Mesodermal cell (in vitro differentiated cells): ENCODE measurements at regions not wholly inside any gene's neighbourhood (a gene's known extent, or its start where the extent isn't known, plus 50 kb on each side); places are given as distances from the start of the nearest gene placed in this dataset.
"Not testable (repeated sequence)": the region's sequence is repeated elsewhere in the genome, so short reads cannot be mapped to it uniquely, and the experiment has no call there.

Experiments used
- H3K27ac ChIP-seq: 2 replicates; pipeline ENCODE4 v1.7.0; 2013; ENCODE audit warnings: mild to moderate bottlenecking, low read depth, low read length, moderate library complexity; ENCODE audit not compliant: severe bottlenecking
- H3K36me3 ChIP-seq: 2 replicates; pipeline ENCODE4 v1.7.1; 2013; ENCODE audit warnings: mild to moderate bottlenecking, low read length, moderate library complexity; ENCODE audit not compliant: control insufficient read depth, insufficient read depth
- H3K4me1 ChIP-seq: one replicate; pipeline ENCODE4 v1.7.1; 2013; ENCODE audit warnings: mild to moderate bottlenecking, low read length; ENCODE audit not compliant: insufficient read depth, control insufficient read depth, poor library complexity, severe bottlenecking
- H3K4me3 ChIP-seq: 2 replicates; pipeline ENCODE4 v1.7.0; 2013; ENCODE audit warnings: low read length, control low read depth, mild to moderate bottlenecking; ENCODE audit not compliant: insufficient read depth, poor library complexity, severe bottlenecking; ENCODE audit errors: extremely low read depth
- H3K9me3 ChIP-seq: 2 replicates; pipeline ENCODE4 v1.7.1; 2013; ENCODE audit warnings: mild to moderate bottlenecking, low read length, moderate library complexity; ENCODE audit not compliant: control insufficient read depth
- WGBS, 2 experiments: methylation state at CpG; one replicate each; pipeline ENCODE4 v1.1.5; 2013; ENCODE audit warnings: missing lambda C conversion rate in 2 of 2; ENCODE audit not compliant: insufficient coverage in 2 of 2; 5-methylcytosine and 5-hydroxymethylcytosine counted together

- Histone ChIP-seq H3K9me3 (no peaks in the 10 kb centered on the region), H3K36me3 (no peaks in the 10 kb centered on the region), H3K4me3 (no peak overlapping the region), H3K27ac (no peak overlapping the region), H3K4me1 (no peaks in the 10 kb centered on the region)
Measured at GRCh38 chr13:93007928-93008327, 218.7 kb upstream of the GPC6 start.

GRCh38 chr13:93017493-93018112, 209.0 kb upstream of the GPC6 start:
- H3K4me3 ChIP-seq, result no peak overlapping the region
- no peaks in the 10 kb centered on the region for H3K36me3 ChIP-seq
- no peak overlapping the region for H3K27ac ChIP-seq
- no CpG with 5 or more reads among the region's 1 CpG for WGBS, 2 experiments
- H3K4me1 ChIP-seq, result no peaks in the 10 kb centered on the region
- H3K9me3 ChIP-seq, result peaks cover 3% of the 10 kb centered on the region

- H3K36me3 ChIP-seq, result no peaks in the 10 kb centered on the region
- no peak overlapping the region for H3K4me3 ChIP-seq
- H3K9me3 ChIP-seq, result peaks cover under 1% of the 10 kb centered on the region
- WGBS, 2 experiments, result no CpG with 5 or more reads among the region's 1 CpG
- H3K27ac ChIP-seq, result no peak overlapping the region
- H3K4me1 ChIP-seq, result no peaks in the 10 kb centered on the region
Measured at GRCh38 chr13:93023929-93024328, 202.7 kb upstream of the GPC6 start.

GRCh38 chr13:93025984-93026383, 200.6 kb upstream of the GPC6 start:
- Histone ChIP-seq H3K9me3 (no peaks in the 10 kb centered on the region), H3K36me3 (no peaks in the 10 kb centered on the region), H3K27ac (no peak overlapping the region), H3K4me1 (no peaks in the 10 kb centered on the region), H3K4me3 (no peak overlapping the region)
- WGBS, 2 experiments, result 100% methylated on average over 2 of the region's 4 CpGs; no CpG with 5 or more reads in 1 of the 2 experiments

DNA sequence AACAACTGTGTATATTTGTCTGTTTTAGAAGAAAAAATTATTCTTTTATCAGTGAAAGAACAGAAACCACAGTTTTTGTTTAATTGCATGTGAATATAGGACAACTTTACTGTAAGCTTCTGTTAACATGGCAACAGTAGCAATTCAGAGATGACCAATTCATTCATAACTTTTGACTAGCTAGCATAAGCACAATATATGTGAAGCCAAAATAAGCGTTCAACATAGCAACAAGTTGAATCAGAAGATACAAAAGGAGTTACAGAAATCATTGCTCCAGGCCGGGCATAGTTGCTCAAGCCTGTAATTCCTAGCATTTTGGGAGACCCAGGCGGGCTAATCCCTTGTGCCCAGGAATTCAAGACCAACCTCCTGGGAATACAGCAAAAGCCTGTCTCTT, 197.1 kb upstream of the GPC6 start:
- no peaks in the 10 kb centered on the region for H3K36me3 ChIP-seq
- no peak overlapping the region for H3K27ac ChIP-seq
- H3K4me3 ChIP-seq, result no peak overlapping the region
- no peaks in the 10 kb centered on the region for H3K9me3 ChIP-seq
- no peaks in the 10 kb centered on the region for H3K4me1 ChIP-seq
- 86 to 94% methylated on average over 3 of the region's 3 CpGs for WGBS, 2 experiments

- no peak overlapping the region for H3K27ac ChIP-seq
- H3K36me3 ChIP-seq, result no peaks in the 10 kb centered on the region
- no peak overlapping the region for H3K4me3 ChIP-seq
- H3K9me3 ChIP-seq, result no peaks in the 10 kb centered on the region
- no peaks in the 10 kb centered on the region for H3K4me1 ChIP-seq
- WGBS, 2 experiments, result 83 to 100% methylated on average over 1 of the region's 3 CpGs
Measured at GRCh38 chr13:93036380-93036779, 190.2 kb upstream of the GPC6 start.

- no peaks in the 10 kb centered on the region for H3K9me3 ChIP-seq
- H3K27ac ChIP-seq, result no peak overlapping the region
- no peaks in the 10 kb centered on the region for H3K4me1 ChIP-seq
- no peaks in the 10 kb centered on the region for H3K36me3 ChIP-seq
- H3K4me3 ChIP-seq, result no peak overlapping the region
- WGBS, 2 experiments, result 83 to 95% methylated on average over 2 of the region's 5 CpGs
Measured at GRCh38 chr13:93037780-93038179, 188.8 kb upstream of the GPC6 start.

GRCh38 chr13:93038187-93038586, 188.4 kb upstream of the GPC6 start:
- no peaks in the 10 kb centered on the region for H3K36me3 ChIP-seq
- no peaks in the 10 kb centered on the region for H3K4me1 ChIP-seq
- H3K27ac ChIP-seq, result no peak overlapping the region
- whole genome bisulfite sequencing, 2 experiments, result 78 to 90% methylated on average over 1 to 2 of the region's 3 CpGs
- H3K9me3 ChIP-seq, result no peaks in the 10 kb centered on the region
- H3K4me3 ChIP-seq, result no peak overlapping the region

GRCh38 chr13:93039131-93039530, 187.5 kb upstream of the GPC6 start:
- Histone ChIP-seq H3K36me3 (no peaks in the 10 kb centered on the region), H3K27ac (no peak overlapping the region), H3K4me1 (no peaks in the 10 kb centered on the region), H3K9me3 (no peaks in the 10 kb centered on the region), H3K4me3 (no peak overlapping the region)
- WGBS, 2 experiments, result 89 to 90% methylated on average over 2 of the region's 4 CpGs

DNA sequence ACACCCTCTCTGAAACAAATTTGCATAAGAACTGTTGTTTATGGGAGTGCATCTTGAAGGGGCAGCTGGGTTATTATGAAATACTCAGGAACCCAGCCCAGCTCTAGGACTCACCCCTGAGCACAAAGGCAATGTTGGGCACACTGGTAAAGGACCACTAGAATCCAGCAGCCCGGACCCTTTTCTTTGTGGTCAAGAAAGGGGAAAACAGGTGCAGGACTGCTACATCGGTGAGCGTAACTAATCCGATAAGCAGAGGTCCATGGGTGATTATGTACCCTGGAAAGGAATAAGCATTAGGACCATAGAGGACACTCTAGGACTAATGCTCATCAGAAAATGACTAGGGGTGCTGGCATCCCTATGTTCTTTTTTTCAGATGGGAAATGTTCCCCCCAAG, 185.0 kb upstream of the GPC6 start:
- not testable (repeated sequence) for H3K4me3 ChIP-seq, H3K4me1 ChIP-seq, H3K27ac ChIP-seq, H3K9me3 ChIP-seq, H3K36me3 ChIP-seq
- WGBS, 2 experiments, result 98 to 100% methylated on average over 3 to 4 of the region's 4 CpGs

GRCh38 chr13:93045836-93046235, 180.8 kb upstream of the GPC6 start:
- Histone ChIP-seq H3K9me3 (no peaks in the 10 kb centered on the region), H3K36me3 (no peaks in the 10 kb centered on the region), H3K4me1 (no peaks in the 10 kb centered on the region), H3K27ac (no peak overlapping the region), H3K4me3 (no peak overlapping the region)
- 80 to 88% methylated on average over 1 of the region's 1 CpG for WGBS, 2 experiments
